GM18870 (cell line): ENCODE measurements at regions not wholly inside any gene's neighbourhood (a gene's known extent, or its start where the extent isn't known, plus 50 kb on each side); places are given as distances from the start of the nearest gene placed in this dataset.

Experiments
- ATAC-seq: cut with Tn5 transposase; IDR thresholded peaks from one replicate; pipeline ENCODE4 v1.9.1; 2021; ENCODE audit warnings: moderate library complexity; ENCODE audit not compliant: unreplicated experiment

GRCh38 chr22:48872271-48873190, 955.1 kb downstream of the BRD1 start:
- ATAC-seq = no peak

GRCh38 chr22:48871176-48871840, 956.4 kb downstream of the BRD1 start:
- no peak for ATAC-seq

GRCh38 chr22:48870436-48870835, 957.2 kb downstream of the BRD1 start:
- ATAC-seq = no peak

- ATAC-seq = no peak
Measured at GRCh38 chr22:48869788-48870187, 957.9 kb downstream of the BRD1 start.

GRCh38 chr22:48869161-48869560, 958.5 kb downstream of the BRD1 start:
- ATAC-seq = no peak

- no peak for ATAC-seq
Measured at GRCh38 chr22:48868554-48868953, 959.1 kb downstream of the BRD1 start.

- no peak for ATAC-seq
Measured at GRCh38 chr22:48867891-48868290, 959.8 kb downstream of the BRD1 start.

- no peak for ATAC-seq
Measured at GRCh38 chr22:48866906-48867681, 960.6 kb downstream of the BRD1 start.

- no peak for ATAC-seq
Measured at GRCh38 chr22:48864748-48865147, 962.9 kb downstream of the BRD1 start.

GRCh38 chr22:48863965-48864528, 963.6 kb downstream of the BRD1 start:
- no peak for ATAC-seq

GRCh38 chr22:48860557-48860956, 967.1 kb downstream of the BRD1 start:
- ATAC-seq = no peak

- no peak for ATAC-seq
Measured at GRCh38 chr22:48858856-48859255, 968.8 kb downstream of the BRD1 start.

- no peak for ATAC-seq
Measured at GRCh38 chr22:48858121-48858520, 969.6 kb downstream of the BRD1 start.

- no peak for ATAC-seq
Measured at GRCh38 chr22:48857202-48857805, 970.4 kb downstream of the BRD1 start.

- no peak for ATAC-seq
Measured at GRCh38 chr22:48856308-48856615, 971.4 kb downstream of the BRD1 start.

- ATAC-seq = no peak
Measured at GRCh38 chr22:48855593-48856307, 971.9 kb downstream of the BRD1 start.

GRCh38 chr22:48855013-48855412, 972.7 kb downstream of the BRD1 start:
- ATAC-seq = no peak

GRCh38 chr22:48853627-48854240, 973.9 kb downstream of the BRD1 start:
- no peak for ATAC-seq

- ATAC-seq = no peak
Measured at GRCh38 chr22:48851933-48852549, 975.6 kb downstream of the BRD1 start.
